SK-N-SH (cell line): ENCODE measurements at regions not wholly inside any gene's neighbourhood (a gene's known extent, or its start where the extent isn't known, plus 50 kb on each side); places are given as distances from the start of the nearest gene placed in this dataset.

ENCODE experiments used
- CTCF ChIA-PET: fragments of 300-600, 350-600 bp; formaldehyde crosslinking; extraction: SDS; loops from one replicate; lab custom pipeline; 2021; lab: Yijun Ruan, JAX
- POLR2A ChIA-PET: fragments of 350-600 bp; sonication (Branson Sonifier 250); formaldehyde crosslinking; extraction: SDS; loops from one replicate; lab custom pipeline; 2020; ENCODE audit warnings: antibody characterized with exemption, inconsistent platforms; lab: Yijun Ruan, JAX
- DNase-seq: peaks from one replicate; pipeline ENCODE4 v3.0.0; 2012
- H2AFZ ChIP-seq: fragments of 200-600 bp; sonication (generic); 2 replicates; pipeline ENCODE4 v1.8.1; 2016; ENCODE audit warnings: antibody characterized with exemption, mild to moderate bottlenecking, low read depth
- H3F3A ChIP-seq: fragments of 200-600 bp; sonication (generic); replicated peaks from 2 replicates; pipeline ENCODE3; 2016; ENCODE audit warnings: antibody characterized with exemption, mild to moderate bottlenecking; ENCODE audit not compliant: insufficient read depth
- H3K27ac ChIP-seq, 2 experiments: fragments of 200-500 bp in 1 of 2; fragments of 200-600 bp in 1 of 2; sonication (Bioruptor generic) in 1 of 2; sonication (generic), shearing (Covaris generic) in 1 of 2; 2 replicates each; pipeline versions ENCODE4 v1.5.1 to v1.6.1; 2014 to 2016; ENCODE audit warnings: low read depth in 2 of 2, inconsistent platforms in 1 of 2, low read length in 1 of 2, mild to moderate bottlenecking in 1 of 2, mixed read lengths in 1 of 2
- H3K27me3 ChIP-seq: fragments of 200-600 bp; sonication (generic), shearing (Covaris generic); 2 replicates; pipeline ENCODE4 v1.6.1; 2016; ENCODE audit warnings: mixed run types; ENCODE audit not compliant: insufficient read depth
- H3K36me3 ChIP-seq, 2 experiments: fragments of 200-500 bp in 1 of 2; fragments of 200-600 bp in 1 of 2; sonication (Bioruptor generic) in 1 of 2; sonication (generic) in 1 of 2; replicated peaks in 1 of 2; 2 replicates each; pipeline versions ENCODE3 to v1.5.1; 2014 to 2016; ENCODE audit warnings: low read length in 1 of 2, mild to moderate bottlenecking in 1 of 2; ENCODE audit not compliant: insufficient read depth in 2 of 2, control insufficient read depth in 1 of 2
- H3K4me1 ChIP-seq, 2 experiments: fragments of 200-500 bp in 1 of 2; fragments of 200-600 bp in 1 of 2; sonication (Bioruptor generic) in 1 of 2; sonication (generic), shearing (Covaris generic) in 1 of 2; 2 replicates each; pipeline versions ENCODE4 v1.5.1 to v1.6.1; 2014 to 2016; ENCODE audit warnings: low read depth in 1 of 2, low read length in 1 of 2, mixed run types in 1 of 2; ENCODE audit not compliant: insufficient read depth in 2 of 2, control insufficient read depth in 1 of 2
- H3K4me2 ChIP-seq: fragments of 200-600 bp; sonication (generic), shearing (Covaris generic); 2 replicates; pipeline ENCODE4 v1.6.1; 2017; ENCODE audit warnings: mixed run types
- H3K4me3 ChIP-seq, 2 experiments: fragments of 200-500 bp in 1 of 2; fragments of 200-600 bp in 1 of 2; sonication (Bioruptor generic) in 1 of 2; sonication (generic), shearing (Covaris generic) in 1 of 2; 2 replicates each; pipeline versions ENCODE4 v1.5.1 to v1.8.1; 2014 to 2016; ENCODE audit warnings: low read depth in 2 of 2, inconsistent platforms in 1 of 2, low read length in 1 of 2, mild to moderate bottlenecking in 1 of 2, mixed read lengths in 1 of 2, moderate library complexity in 1 of 2
- H3K79me2 ChIP-seq: fragments of 200-600 bp; sonication (generic); 2 replicates; pipeline ENCODE4 v1.8.1; 2017; ENCODE audit warnings: mild to moderate bottlenecking; ENCODE audit not compliant: insufficient read depth
- H3K9ac ChIP-seq: fragments of 200-600 bp; sonication (generic); 2 replicates; pipeline ENCODE4 v1.6.1; 2017; ENCODE audit warnings: mixed run types
- H3K9me2 ChIP-seq: fragments of 200-600 bp; sonication (generic); 2 replicates; pipeline ENCODE4 v1.6.1; 2017; ENCODE audit warnings: mixed run types
- H3K9me3 ChIP-seq: fragments of 200-600 bp; sonication (generic); 2 replicates; pipeline ENCODE4 v1.6.1; 2017; ENCODE audit warnings: mixed run types, mild to moderate bottlenecking, moderate library complexity
- H4K20me1 ChIP-seq: fragments of 200-600 bp; sonication (generic); 2 replicates; pipeline ENCODE4 v1.6.1; 2017; ENCODE audit warnings: mild to moderate bottlenecking, mixed run types; ENCODE audit not compliant: insufficient read depth
- ELF1 ChIP-seq: IDR thresholded peaks from 2 replicates; pipeline ENCODE4 v1.4.0; 2012
- FOXM1 ChIP-seq: IDR thresholded peaks from 2 replicates; pipeline ENCODE4 v1.4.0; 2012; ENCODE audit warnings: low read depth, mild to moderate bottlenecking
- GATA2 ChIP-seq: sonication (generic); formaldehyde crosslinking; IDR thresholded peaks from 2 replicates; pipeline ENCODE4 v1.5.0; 2020; ENCODE audit warnings: mild to moderate bottlenecking, missing genetic modification reagents
- NFIC ChIP-seq: IDR thresholded peaks from 2 replicates; pipeline ENCODE4 v1.4.0; 2012; ENCODE audit warnings: borderline replicate concordance
- NRF1 ChIP-seq: IDR thresholded peaks from 2 replicates; pipeline ENCODE4 v1.6.1; 2012; ENCODE audit warnings: low read depth, mild to moderate bottlenecking, low read length
- RAD21 ChIP-seq: IDR thresholded peaks from 2 replicates; pipeline ENCODE4 v1.6.1; 2012; ENCODE audit warnings: mild to moderate bottlenecking, low read length
- RCOR1 ChIP-seq: fragments of 150-350 bp; IDR thresholded peaks from 2 replicates; pipeline ENCODE4 v1.6.1; 2017; ENCODE audit warnings: antibody characterized with exemption, low read length
- YY1 ChIP-seq: IDR thresholded peaks from 2 replicates; pipeline ENCODE4 v1.4.0; 2012; ENCODE audit warnings: low read depth, mild to moderate bottlenecking
- WGBS: methylation state at CpG from one replicate; pipeline ENCODE4 v1.1.6; 2017; ENCODE audit warnings: low lambda C conversion rate; 5-methylcytosine and 5-hydroxymethylcytosine counted together
- TF ChIP-seq, protein P1 (sequence below): IDR thresholded peaks from 2 replicates; pipeline ENCODE4 v1.6.1; 2012; ENCODE audit warnings: mild to moderate bottlenecking, low read depth, low read length, moderate library complexity
- TF ChIP-seq, protein P2 (sequence below): fragments of 150-350 bp; IDR thresholded peaks from 2 replicates; pipeline ENCODE4 v1.6.1; 2017; ENCODE audit warnings: antibody characterized with exemption, low read length, low read depth, borderline replicate concordance
- TF ChIP-seq, protein P3 (sequence below): IDR thresholded peaks from 2 replicates; pipeline ENCODE4; 2012

DNA sequence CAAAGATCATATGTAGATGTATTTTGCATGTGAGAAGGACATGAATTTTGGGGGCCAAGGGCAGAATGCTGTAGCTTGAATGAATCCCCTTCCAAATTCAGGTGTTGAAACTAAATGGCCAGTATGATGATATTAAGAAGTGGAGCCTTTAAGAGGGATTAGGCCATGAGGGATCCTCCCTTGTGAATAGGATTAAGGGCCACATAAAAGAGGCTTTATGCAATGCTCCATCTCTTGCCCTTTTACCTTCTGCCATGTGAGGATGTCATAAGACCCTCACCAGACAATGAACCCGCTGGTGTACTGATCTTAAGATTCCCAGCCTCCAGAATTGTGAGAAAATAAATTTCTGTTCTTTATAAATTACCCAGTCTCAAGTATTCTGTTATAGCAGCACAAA, 206.1 kb downstream of the YTHDC2 start:
- POLR2A ChIA-PET, result no interaction called here
- H3K27ac ChIP-seq, result no peak overlapping the region
- CTCF ChIA-PET, result no interaction called here
- no peaks in the 10 kb centered on the region for H3K27me3 ChIP-seq
- no peak for TF ChIP-seq NFIC
- no peak for TF ChIP-seq RAD21
- TF ChIP-seq ELF1, result no peak
- no peak for TF ChIP-seq RCOR1
- TF ChIP-seq, protein P1, sequence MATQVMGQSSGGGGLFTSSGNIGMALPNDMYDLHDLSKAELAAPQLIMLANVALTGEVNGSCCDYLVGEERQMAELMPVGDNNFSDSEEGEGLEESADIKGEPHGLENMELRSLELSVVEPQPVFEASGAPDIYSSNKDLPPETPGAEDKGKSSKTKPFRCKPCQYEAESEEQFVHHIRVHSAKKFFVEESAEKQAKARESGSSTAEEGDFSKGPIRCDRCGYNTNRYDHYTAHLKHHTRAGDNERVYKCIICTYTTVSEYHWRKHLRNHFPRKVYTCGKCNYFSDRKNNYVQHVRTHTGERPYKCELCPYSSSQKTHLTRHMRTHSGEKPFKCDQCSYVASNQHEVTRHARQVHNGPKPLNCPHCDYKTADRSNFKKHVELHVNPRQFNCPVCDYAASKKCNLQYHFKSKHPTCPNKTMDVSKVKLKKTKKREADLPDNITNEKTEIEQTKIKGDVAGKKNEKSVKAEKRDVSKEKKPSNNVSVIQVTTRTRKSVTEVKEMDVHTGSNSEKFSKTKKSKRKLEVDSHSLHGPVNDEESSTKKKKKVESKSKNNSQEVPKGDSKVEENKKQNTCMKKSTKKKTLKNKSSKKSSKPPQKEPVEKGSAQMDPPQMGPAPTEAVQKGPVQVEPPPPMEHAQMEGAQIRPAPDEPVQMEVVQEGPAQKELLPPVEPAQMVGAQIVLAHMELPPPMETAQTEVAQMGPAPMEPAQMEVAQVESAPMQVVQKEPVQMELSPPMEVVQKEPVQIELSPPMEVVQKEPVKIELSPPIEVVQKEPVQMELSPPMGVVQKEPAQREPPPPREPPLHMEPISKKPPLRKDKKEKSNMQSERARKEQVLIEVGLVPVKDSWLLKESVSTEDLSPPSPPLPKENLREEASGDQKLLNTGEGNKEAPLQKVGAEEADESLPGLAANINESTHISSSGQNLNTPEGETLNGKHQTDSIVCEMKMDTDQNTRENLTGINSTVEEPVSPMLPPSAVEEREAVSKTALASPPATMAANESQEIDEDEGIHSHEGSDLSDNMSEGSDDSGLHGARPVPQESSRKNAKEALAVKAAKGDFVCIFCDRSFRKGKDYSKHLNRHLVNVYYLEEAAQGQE, result no peak
- no peak for TF ChIP-seq YY1
- TF ChIP-seq GATA2 (CRISPR knock-in tag), result no peak
- TF ChIP-seq, protein P2, sequence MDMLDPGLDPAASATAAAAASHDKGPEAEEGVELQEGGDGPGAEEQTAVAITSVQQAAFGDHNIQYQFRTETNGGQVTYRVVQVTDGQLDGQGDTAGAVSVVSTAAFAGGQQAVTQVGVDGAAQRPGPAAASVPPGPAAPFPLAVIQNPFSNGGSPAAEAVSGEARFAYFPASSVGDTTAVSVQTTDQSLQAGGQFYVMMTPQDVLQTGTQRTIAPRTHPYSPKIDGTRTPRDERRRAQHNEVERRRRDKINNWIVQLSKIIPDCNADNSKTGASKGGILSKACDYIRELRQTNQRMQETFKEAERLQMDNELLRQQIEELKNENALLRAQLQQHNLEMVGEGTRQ, result no peak
- TF ChIP-seq NRF1, result no peak
- TF ChIP-seq, protein P3, sequence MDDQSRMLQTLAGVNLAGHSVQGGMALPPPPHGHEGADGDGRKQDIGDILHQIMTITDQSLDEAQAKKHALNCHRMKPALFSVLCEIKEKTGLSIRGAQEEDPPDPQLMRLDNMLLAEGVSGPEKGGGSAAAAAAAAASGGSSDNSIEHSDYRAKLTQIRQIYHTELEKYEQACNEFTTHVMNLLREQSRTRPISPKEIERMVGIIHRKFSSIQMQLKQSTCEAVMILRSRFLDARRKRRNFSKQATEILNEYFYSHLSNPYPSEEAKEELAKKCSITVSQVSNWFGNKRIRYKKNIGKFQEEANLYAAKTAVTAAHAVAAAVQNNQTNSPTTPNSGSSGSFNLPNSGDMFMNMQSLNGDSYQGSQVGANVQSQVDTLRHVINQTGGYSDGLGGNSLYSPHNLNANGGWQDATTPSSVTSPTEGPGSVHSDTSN, result no peak
- H4K20me1 ChIP-seq, result no peaks in the 10 kb centered on the region
- H3K9ac ChIP-seq, result no peak overlapping the region
- no peaks in the 10 kb centered on the region for H3F3A ChIP-seq
- H3K4me1 ChIP-seq, result no peaks in the 10 kb centered on the region
- no peaks in the 10 kb centered on the region for H3K36me3 ChIP-seq
- DNase-seq, result no peak
- no peaks in the 10 kb centered on the region for H3K9me2 ChIP-seq
- no peaks in the 10 kb centered on the region for H3K79me2 ChIP-seq
- H3K4me2 ChIP-seq, result no peak overlapping the region
- no peak overlapping the region for H3K4me3 ChIP-seq
- no peaks in the 10 kb centered on the region for H3K9me3 ChIP-seq
- H2AFZ ChIP-seq, result no peak overlapping the region
- 0% methylated on average over 1 of the region's 1 CpG for WGBS

DNA sequence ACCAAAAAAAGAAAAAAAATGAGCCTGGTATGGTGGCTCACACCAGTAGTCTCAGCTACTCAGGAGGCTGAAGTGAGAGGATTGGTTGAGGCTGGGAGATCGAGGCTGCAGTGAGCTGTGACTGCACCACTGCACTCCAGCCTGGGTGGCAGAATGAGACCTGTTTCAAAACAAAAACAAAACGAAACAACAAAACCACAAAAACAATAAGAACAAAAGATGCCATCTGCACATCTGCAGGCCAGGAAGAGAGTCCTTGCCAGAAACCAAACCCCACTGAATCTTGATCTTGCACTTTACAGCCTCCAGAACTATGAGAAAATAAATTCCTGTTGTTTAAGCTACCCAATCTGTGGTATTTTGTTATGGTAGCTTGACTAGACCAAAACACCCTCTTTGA, 207.7 kb downstream of the YTHDC2 start:
- H3K36me3 ChIP-seq, result no peaks in the 10 kb centered on the region
- no peak for DNase-seq
- H3K9me2 ChIP-seq, result no peaks in the 10 kb centered on the region
- H3K4me2 ChIP-seq, result no peak overlapping the region
- 4% methylated on average over 2 of the region's 2 CpGs for WGBS
- no peaks in the 10 kb centered on the region for H3K79me2 ChIP-seq
- H3K4me1 ChIP-seq, result no peaks in the 10 kb centered on the region
- H3K27ac ChIP-seq, result no peak overlapping the region
- no peaks in the 10 kb centered on the region for H4K20me1 ChIP-seq
- ChIA-PET CTCF (no interaction called here), POLR2A (no interaction called here)
- H3K27me3 ChIP-seq, result no peaks in the 10 kb centered on the region
- no peaks in the 10 kb centered on the region for H3F3A ChIP-seq
- H3K9ac ChIP-seq, result no peak overlapping the region
- TF ChIP-seq FOXM1, result no peak
- no peak overlapping the region for H2AFZ ChIP-seq
- H3K4me3 ChIP-seq, result no peak overlapping the region
- no peaks in the 10 kb centered on the region for H3K9me3 ChIP-seq
